Adrenal gland (tissue), 5 donors: ENCODE measurements at regions not wholly inside any gene's neighbourhood (a gene's known extent, or its start where the extent isn't known, plus 50 kb on each side); places are given as distances from the start of the nearest gene placed in this dataset.

Source experiments
- POLR2A ChIP-seq, 2 donors: fragments of 450-650 bp; IDR thresholded peaks; one replicate each; pipeline ENCODE4 v1.6.1; 2017; ENCODE audit warnings: antibody characterized with exemption in 2 of 2, mild to moderate bottlenecking in 2 of 2, moderate library complexity in 1 of 2
- TF ChIP-seq, protein P1 (sequence below), 6 experiments: fragments of 450-650 bp in 4 of 6; fragments of 200-600 bp in 2 of 6; sonication (generic) in 1 of 6; IDR thresholded peaks; 1 replicate in 5 of 6; 2 replicates in 1 of 6; pipeline versions ENCODE4 v1.5.1 to v1.8.0; 2016 to 2021; ENCODE audit warnings: antibody characterized with exemption in 6 of 6, mild to moderate bottlenecking in 2 of 6, moderate library complexity in 1 of 6
- donor health status: DM: no; HTN: no; CAD: no.

DNA sequence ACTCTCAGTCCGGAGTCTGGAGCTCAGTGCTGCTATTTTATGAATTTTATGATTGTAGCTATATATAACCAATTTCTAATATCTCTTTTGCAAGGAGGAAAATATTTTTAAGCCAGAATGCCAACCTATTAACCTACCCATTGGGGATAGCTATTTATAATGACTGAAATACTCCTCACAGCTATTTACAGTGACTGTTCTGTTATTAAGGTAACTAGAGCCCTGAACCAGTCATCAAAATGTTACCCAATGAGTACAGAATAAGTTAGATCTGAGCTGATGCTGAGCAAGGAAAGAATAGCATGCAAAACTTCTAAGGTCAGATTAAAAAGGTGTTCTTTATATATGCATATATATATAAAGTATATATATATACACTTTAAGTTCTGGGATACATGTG is 79.6 kb upstream of the PPP2R3A start:
- TF ChIP-seq, protein P1, sequence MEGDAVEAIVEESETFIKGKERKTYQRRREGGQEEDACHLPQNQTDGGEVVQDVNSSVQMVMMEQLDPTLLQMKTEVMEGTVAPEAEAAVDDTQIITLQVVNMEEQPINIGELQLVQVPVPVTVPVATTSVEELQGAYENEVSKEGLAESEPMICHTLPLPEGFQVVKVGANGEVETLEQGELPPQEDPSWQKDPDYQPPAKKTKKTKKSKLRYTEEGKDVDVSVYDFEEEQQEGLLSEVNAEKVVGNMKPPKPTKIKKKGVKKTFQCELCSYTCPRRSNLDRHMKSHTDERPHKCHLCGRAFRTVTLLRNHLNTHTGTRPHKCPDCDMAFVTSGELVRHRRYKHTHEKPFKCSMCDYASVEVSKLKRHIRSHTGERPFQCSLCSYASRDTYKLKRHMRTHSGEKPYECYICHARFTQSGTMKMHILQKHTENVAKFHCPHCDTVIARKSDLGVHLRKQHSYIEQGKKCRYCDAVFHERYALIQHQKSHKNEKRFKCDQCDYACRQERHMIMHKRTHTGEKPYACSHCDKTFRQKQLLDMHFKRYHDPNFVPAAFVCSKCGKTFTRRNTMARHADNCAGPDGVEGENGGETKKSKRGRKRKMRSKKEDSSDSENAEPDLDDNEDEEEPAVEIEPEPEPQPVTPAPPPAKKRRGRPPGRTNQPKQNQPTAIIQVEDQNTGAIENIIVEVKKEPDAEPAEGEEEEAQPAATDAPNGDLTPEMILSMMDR (IDR thresholded peaks at IDR 0.05): no peak
- TF ChIP-seq POLR2A (IDR thresholded peaks at IDR 0.05): no peak
